Mesodermal cell (in vitro differentiated cells): ENCODE measurements at regions not wholly inside any gene's neighbourhood (a gene's known extent, or its start where the extent isn't known, plus 50 kb on each side); places are given as distances from the start of the nearest gene placed in this dataset.

Source experiments
- H3K27ac ChIP-seq: 2 replicates; pipeline ENCODE4 v1.7.0; 2013; ENCODE audit warnings: mild to moderate bottlenecking, low read depth, low read length, moderate library complexity; ENCODE audit not compliant: severe bottlenecking
- H3K36me3 ChIP-seq: 2 replicates; pipeline ENCODE4 v1.7.1; 2013; ENCODE audit warnings: mild to moderate bottlenecking, low read length, moderate library complexity; ENCODE audit not compliant: control insufficient read depth, insufficient read depth
- H3K4me1 ChIP-seq: one replicate; pipeline ENCODE4 v1.7.1; 2013; ENCODE audit warnings: mild to moderate bottlenecking, low read length; ENCODE audit not compliant: insufficient read depth, control insufficient read depth, poor library complexity, severe bottlenecking
- H3K4me3 ChIP-seq: 2 replicates; pipeline ENCODE4 v1.7.0; 2013; ENCODE audit warnings: low read length, control low read depth, mild to moderate bottlenecking; ENCODE audit not compliant: insufficient read depth, poor library complexity, severe bottlenecking; ENCODE audit errors: extremely low read depth
- H3K9me3 ChIP-seq: 2 replicates; pipeline ENCODE4 v1.7.1; 2013; ENCODE audit warnings: mild to moderate bottlenecking, low read length, moderate library complexity; ENCODE audit not compliant: control insufficient read depth
- WGBS, 2 experiments: methylation state at CpG; one replicate each; pipeline ENCODE4 v1.1.5; 2013; ENCODE audit warnings: missing lambda C conversion rate in 2 of 2; ENCODE audit not compliant: insufficient coverage in 2 of 2; 5-methylcytosine and 5-hydroxymethylcytosine counted together

DNA sequence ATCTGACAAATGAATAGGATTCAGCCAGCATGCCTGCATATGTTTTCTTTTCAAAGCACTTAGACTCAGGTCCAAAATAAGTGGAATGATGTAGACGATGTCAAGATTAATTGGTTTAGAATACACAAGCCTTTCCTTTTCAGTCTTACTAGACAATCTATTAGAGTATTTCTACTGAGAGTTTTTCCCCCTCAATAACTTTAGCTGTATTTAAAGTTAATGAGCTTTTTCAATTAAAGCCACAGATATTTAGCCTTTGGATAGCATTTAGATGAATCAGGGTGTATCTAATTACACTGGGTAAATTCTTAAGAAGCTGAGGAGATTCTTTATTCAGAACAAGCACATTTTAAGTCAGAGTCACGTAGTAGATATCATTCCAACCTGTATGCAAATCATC lies 198.7 kb upstream of the MPDZ start:
- WGBS, 2 experiments = no CpG with 5 or more reads among the region's 2 CpGs
- no peaks in the 10 kb centered on the region for H3K36me3 ChIP-seq
- peaks cover 2% of the 10 kb centered on the region for H3K9me3 ChIP-seq
- no peaks in the 10 kb centered on the region for H3K4me1 ChIP-seq
- H3K4me3 ChIP-seq = no peak overlapping the region
- H3K27ac ChIP-seq = no peak overlapping the region

DNA sequence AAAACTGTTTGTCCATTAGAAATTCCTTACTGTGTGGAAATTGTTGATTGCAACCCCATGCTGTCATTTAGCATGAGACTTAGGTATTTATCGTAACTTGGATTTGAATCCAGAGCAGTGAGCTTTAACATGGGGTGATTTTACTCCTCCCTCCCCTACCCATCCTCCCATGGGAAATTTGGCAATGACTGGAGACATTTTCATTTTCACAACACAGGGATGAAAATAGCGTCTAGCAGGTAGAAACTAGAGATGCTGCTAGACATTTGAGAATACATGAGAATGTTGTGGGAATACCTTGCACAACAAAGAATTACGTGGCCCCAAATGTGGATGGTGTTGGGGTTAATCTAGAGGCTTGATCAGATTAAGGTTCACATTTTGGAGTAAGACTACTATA lies 191.3 kb upstream of the MPDZ start:
- Histone ChIP-seq H3K4me3 (no peak overlapping the region), H3K9me3 (peaks cover 2% of the 10 kb centered on the region), H3K4me1 (no peaks in the 10 kb centered on the region), H3K27ac (no peak overlapping the region), H3K36me3 (no peaks in the 10 kb centered on the region)
- WGBS, 2 experiments = 78 to 100% methylated on average over 2 of the region's 3 CpGs

DNA sequence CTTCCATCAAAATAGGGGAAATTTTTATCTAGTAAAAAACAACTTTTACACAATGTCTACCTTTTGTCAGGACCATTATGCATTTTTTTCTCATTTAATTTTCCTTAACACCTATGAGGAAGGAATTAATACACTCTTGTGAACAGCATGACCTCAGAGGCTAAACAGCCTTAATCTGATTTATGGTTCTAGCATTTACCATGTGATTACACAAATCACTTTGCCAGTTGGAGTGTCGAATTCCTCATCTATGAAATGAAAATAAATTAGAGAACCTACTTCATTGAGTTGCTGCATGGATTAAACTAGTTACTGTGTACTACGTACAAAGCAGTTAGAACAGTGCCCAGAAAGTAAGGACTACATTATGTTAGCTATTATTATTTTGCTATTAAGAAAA lies 187.7 kb upstream of the MPDZ start:
- Histone ChIP-seq H3K36me3 (no peaks in the 10 kb centered on the region), H3K4me1 (no peaks in the 10 kb centered on the region), H3K27ac (no peak overlapping the region), H3K4me3 (no peak overlapping the region), H3K9me3 (no peaks in the 10 kb centered on the region)
- no CpG with 5 or more reads among the region's 2 CpGs for WGBS, 2 experiments

DNA sequence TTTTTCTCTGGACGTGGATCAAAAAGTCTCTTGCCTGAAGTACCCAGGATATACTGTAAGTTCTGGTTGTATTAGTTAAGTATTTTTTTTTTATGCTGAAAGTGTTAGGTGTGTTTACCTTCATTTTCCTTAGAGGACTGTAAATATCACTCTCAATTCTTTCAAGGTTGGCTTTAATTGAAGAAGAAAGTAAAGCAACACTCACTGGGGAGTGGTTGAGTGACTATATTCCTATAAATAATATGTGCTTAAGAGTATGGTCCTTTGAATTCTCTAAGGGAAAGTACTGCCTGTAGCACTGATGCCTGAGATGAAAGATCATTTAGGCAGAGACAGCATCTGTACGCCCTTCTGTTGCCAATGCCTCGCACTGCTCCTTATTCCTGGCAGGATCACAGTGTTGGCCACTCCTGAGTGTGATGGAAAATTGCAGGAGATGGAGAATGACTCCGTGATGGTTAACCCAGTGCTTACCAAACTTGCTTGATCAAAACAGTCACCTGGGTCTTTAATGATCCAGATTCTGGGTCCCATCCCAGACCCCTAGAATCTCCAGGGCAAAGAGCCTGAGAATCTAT lies 182.0 kb upstream of the MPDZ start:
- WGBS, 2 experiments = 71 to 72% methylated on average over 2 of the region's 4 CpGs
- H3K36me3 ChIP-seq = no peaks in the 10 kb centered on the region
- no peaks in the 10 kb centered on the region for H3K4me1 ChIP-seq
- H3K9me3 ChIP-seq = no peaks in the 10 kb centered on the region
- no peak overlapping the region for H3K4me3 ChIP-seq
- no peak overlapping the region for H3K27ac ChIP-seq

DNA sequence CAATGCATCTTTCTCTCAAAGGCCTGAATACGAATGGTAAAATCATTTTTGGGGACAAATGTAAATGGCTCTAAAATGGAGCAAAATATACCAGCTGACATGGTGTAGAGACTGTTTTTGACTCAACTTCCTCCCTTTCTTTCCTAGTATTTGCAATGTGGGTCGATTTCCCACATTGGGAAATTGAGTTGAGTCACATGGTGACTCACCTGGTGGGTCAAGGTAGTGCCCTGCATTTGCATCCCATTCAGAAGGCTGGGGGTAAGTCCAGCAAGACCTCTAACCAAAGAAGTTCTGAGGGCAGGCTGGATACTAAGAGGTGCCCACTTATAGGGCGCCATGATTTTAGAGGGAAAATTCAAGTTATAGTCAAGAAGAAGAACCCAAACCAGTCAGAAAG lies 179.6 kb upstream of the MPDZ start:
- H3K9me3 ChIP-seq = no peaks in the 10 kb centered on the region
- no peaks in the 10 kb centered on the region for H3K4me1 ChIP-seq
- no peak overlapping the region for H3K27ac ChIP-seq
- 0 to 52% methylated on average over 1 to 3 of the region's 3 CpGs for WGBS, 2 experiments
- no peaks in the 10 kb centered on the region for H3K36me3 ChIP-seq
- H3K4me3 ChIP-seq = no peak overlapping the region

DNA sequence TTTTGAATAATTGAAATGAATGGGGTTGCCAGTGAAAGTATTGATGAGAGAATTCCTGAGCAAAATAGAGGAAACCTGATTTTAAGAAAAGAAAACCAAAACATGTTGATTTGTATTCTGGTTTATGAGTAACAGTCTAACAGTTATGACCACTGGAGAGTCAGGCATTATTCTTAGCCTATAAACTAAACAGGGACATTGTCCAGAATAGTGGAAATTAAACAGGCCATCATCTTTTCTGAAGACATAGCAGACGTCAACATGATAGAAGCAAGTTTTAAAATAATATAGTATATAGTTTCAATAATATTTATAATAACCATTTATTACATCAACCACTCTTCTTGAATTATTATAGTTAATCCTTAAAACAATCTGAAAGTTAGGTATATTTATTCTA lies 178.3 kb upstream of the MPDZ start:
- no peaks in the 10 kb centered on the region for H3K36me3 ChIP-seq
- no peaks in the 10 kb centered on the region for H3K4me1 ChIP-seq
- H3K27ac ChIP-seq = no peak overlapping the region
- no CpG with 5 or more reads among the region's 1 CpG for WGBS, 2 experiments
- H3K4me3 ChIP-seq = no peak overlapping the region
- H3K9me3 ChIP-seq = no peaks in the 10 kb centered on the region

DNA sequence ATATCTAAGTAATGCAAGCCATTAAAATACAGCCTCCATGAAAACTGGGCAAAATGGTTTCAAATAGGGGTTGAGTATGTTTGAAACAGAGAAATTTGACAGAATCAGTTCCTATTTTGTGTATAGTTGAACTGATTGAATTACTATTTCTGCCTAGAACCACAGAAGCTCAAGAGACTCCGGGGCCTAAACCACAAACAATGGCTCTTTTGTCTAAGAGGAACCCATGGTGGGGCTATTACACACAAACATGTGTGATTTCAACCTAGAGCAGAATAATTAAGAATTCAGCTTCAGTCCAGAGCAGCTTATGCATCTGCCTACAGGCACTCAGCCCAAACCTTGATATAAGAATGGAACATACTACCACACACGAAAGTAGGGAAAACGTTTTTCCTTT lies 171.2 kb upstream of the MPDZ start:
- no peaks in the 10 kb centered on the region for H3K36me3 ChIP-seq
- H3K27ac ChIP-seq = no peak overlapping the region
- no peak overlapping the region for H3K4me3 ChIP-seq
- WGBS, 2 experiments = 71% methylated on average over 1 of the region's 3 CpGs; no CpG with 5 or more reads in 1 of the 2 experiments
- no peaks in the 10 kb centered on the region for H3K9me3 ChIP-seq
- H3K4me1 ChIP-seq = no peaks in the 10 kb centered on the region

DNA sequence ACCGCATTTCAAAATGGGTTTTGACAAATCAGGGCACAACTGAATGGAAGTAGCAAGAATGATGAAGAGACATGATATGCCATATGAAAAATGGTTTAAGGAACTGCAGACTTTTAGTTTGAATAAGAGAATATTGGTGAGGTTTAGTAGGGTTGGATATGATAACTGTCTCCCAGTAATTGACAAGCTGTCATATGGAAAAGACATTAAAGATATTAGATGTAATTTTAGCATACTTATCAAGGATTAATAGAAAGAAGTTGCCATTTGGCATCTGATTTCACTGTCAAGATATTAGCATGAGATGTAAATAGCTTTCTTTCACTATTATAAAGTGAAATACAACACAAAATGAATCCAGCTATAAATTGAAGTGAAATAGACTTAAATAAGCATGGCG lies 169.0 kb upstream of the MPDZ start:
- 88 to 90% methylated on average over 1 of the region's 2 CpGs for WGBS, 2 experiments

DNA sequence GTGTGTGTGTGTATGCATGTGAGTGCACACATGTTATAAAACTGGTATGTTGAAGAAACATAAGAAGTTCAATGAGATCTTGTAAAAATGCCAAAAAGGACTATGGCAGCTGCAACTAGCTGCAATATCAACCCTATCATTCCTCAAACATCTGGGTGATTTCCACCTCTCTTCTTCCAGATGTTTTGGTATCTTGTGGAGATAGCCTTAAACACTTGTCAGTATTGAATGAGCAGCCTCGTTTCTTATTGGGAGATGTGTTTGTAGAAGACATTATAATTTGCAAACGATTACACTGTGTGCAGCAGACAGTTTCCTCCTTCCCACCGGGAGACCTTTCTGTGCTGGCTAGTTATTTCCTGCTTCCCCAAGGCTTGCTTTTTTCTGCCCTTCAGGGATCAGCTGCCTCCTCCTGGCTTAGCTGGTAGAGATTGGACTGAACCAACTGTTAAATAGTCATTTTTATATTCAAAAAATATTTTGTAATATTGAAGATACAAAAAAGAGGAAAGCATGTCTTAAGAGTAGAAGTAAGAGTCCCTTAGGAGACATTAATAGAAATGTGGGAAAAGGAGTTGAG lies 168.4 kb upstream of the MPDZ start:
- Histone ChIP-seq H3K27ac (no peak overlapping the region), H3K9me3 (no peaks in the 10 kb centered on the region), H3K36me3 (no peaks in the 10 kb centered on the region), H3K4me3 (no peak overlapping the region), H3K4me1 (no peaks in the 10 kb centered on the region)
- 56% methylated on average over 2 of the region's 3 CpGs; no CpG with 5 or more reads in 1 of the 2 experiments for WGBS, 2 experiments

More for the DNA sequence above, 169.0 kb upstream of the MPDZ start:
- Histone ChIP-seq H3K27ac (no peak overlapping the region), H3K9me3 (no peaks in the 10 kb centered on the region), H3K4me1 (no peaks in the 10 kb centered on the region), H3K4me3 (no peak overlapping the region), H3K36me3 (no peaks in the 10 kb centered on the region)

DNA sequence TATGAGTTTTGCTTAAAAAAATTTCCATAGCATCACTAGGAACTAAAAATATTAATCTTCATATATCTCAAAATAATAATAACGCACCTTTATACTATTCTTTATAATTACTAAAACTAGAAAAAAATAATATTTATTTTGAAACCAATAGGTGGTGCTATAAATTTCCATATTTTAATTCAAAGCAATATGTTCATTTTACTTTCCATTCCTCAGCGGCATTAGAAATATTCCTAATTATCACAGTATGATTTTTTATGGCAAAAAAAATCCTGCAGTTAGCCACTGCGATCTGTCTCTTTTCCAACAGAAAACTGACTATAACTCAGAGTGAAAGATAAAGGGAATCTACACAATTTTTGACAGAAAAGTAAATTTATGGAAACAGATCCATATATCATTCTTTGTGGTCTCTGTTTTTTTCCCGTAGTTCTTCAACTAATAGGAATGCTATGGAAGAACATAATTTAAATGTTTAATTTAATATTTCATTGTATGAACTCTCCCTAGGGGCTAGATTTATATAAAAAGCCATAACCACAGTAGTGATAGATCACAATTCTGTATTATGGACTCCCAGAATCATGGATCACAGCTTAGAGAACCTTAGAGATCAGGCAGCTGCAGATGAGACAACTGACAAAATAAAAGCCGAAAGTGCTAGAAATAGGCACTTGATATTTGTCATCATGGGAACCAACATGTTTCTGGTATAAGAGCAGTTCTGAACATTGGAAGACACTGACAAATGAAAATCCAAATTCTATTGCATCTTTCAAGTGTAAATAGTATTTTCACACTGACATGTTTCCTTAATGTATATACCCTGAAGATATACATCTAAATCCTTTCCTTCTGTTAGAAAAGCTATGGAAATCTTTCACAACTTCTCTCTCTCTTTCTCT lies 167.7 kb upstream of the MPDZ start:
- H3K27ac ChIP-seq = no peak overlapping the region
- 100% methylated on average over 1 of the region's 5 CpGs for WGBS, 2 experiments
- no peaks in the 10 kb centered on the region for H3K9me3 ChIP-seq
- H3K4me3 ChIP-seq = no peak overlapping the region
- H3K4me1 ChIP-seq = no peaks in the 10 kb centered on the region
- no peaks in the 10 kb centered on the region for H3K36me3 ChIP-seq
